Neutrophil (primary cell): ENCODE measurements at regions not wholly inside any gene's neighbourhood (a gene's known extent, or its start where the extent isn't known, plus 50 kb on each side); places are given as distances from the start of the nearest gene placed in this dataset.

Experiments used
- H3K27ac ChIP-seq: fragments of 200-600 bp; sonication (generic); 2 replicates; pipeline ENCODE4 v1.5.1; 2016; ENCODE audit warnings: mild to moderate bottlenecking, moderate library complexity
- H3K27me3 ChIP-seq: fragments of 200-600 bp; sonication (generic); 2 replicates; pipeline ENCODE4 v1.6.0; 2016; ENCODE audit warnings: mild to moderate bottlenecking
- H3K36me3 ChIP-seq: fragments of 200-600 bp; sonication (generic); 2 replicates; pipeline ENCODE4 v1.5.1; 2017
- H3K4me1 ChIP-seq, 2 experiments: fragments of 200-600 bp in 1 of 2; sonication (generic) in 1 of 2; 1 replicate in 1 of 2; 2 replicates in 1 of 2; pipeline versions ENCODE4 v1.5.1 to v1.6.1; 2013 to 2016; ENCODE audit warnings: low read depth in 1 of 2, low read length in 1 of 2, mild to moderate bottlenecking in 1 of 2, moderate library complexity in 1 of 2; ENCODE audit not compliant: control insufficient read depth in 1 of 2, insufficient read depth in 1 of 2
- H3K4me3 ChIP-seq, 2 experiments: fragments of 200-600 bp in 1 of 2; sonication (generic) in 1 of 2; 1 replicate in 1 of 2; 2 replicates in 1 of 2; pipeline ENCODE4 v1.5.1; 2013 to 2016; ENCODE audit warnings: low read depth in 1 of 2, low read length in 1 of 2, mild to moderate bottlenecking in 1 of 2, moderate library complexity in 1 of 2
- H3K9me3 ChIP-seq: fragments of 200-600 bp; sonication (generic); 2 replicates; pipeline ENCODE4 v1.5.1; 2016
- TF ChIP-seq, protein P1 (sequence below): fragments of 200-600 bp; sonication (generic); IDR thresholded peaks from 2 replicates; pipeline ENCODE4 v1.5.1; 2016; ENCODE audit warnings: antibody characterized with exemption

DNA sequence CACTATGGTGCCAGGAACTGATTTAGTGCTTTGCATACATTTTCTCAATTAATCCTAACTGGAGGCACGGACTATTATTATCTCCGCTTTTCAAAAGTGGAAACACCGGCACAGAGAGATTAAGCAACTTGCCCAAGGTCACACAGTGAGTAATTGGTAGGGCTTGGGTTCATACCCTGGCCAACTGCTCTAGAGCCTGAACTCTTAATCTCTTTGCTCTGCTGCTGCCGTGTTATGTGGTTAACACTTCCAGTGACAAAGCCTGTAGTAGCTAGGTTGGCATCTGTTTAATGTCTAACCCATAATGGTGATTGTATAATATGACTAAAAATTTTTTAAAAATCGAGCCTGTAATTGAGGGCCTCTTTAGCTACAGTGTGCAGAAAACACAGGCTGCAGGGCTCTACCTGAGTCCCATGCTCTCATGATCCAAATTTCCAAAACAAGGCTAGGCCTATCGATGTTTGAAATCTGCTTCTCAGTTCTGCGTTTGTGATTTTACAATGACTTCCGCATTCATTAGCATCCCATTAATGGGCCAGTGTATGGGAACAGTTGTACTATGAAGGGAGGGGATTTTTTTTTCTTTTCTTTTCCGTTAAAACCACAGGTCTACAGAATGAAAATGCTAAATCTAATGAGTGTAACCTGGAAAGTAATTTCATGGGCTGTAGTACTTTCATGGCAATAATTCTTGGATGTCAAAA lies 219.3 kb upstream of the JADE1 start:
- H3K27ac ChIP-seq, result no peak overlapping the region

DNA sequence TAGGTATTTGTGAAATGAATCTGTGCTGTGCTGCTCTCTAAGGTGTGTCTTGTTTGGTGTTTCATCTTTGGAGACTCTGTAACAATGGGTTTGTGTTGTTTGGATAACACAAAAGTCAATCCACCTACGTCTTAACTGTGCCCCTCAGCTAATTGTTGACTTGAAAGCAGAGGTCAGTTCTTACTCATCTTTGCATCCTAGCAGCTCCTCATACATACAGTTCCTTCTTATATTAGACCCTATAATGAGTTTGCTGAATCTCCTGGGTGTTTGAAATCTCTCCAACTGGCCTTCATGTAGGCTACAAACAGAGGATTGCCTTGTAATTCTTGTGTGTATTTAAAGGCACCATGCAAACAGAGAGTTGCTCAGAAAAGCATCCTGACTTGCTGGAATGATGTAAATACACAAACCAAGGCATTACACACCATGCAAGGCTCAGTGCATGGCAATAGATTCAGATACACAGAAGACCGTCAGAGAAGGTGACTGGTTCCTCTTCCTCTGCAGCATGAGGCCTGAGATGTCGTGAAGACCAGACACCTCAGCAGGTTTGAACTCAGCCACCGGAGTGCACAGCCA lies 220.0 kb upstream of the JADE1 start:
- no peaks in the 10 kb centered on the region for H3K27me3 ChIP-seq
- H3K36me3 ChIP-seq, result no peaks in the 10 kb centered on the region
- H3K27ac ChIP-seq, result no peak overlapping the region
- H3K4me3 ChIP-seq, result no peak overlapping the region
- TF ChIP-seq, protein P1, sequence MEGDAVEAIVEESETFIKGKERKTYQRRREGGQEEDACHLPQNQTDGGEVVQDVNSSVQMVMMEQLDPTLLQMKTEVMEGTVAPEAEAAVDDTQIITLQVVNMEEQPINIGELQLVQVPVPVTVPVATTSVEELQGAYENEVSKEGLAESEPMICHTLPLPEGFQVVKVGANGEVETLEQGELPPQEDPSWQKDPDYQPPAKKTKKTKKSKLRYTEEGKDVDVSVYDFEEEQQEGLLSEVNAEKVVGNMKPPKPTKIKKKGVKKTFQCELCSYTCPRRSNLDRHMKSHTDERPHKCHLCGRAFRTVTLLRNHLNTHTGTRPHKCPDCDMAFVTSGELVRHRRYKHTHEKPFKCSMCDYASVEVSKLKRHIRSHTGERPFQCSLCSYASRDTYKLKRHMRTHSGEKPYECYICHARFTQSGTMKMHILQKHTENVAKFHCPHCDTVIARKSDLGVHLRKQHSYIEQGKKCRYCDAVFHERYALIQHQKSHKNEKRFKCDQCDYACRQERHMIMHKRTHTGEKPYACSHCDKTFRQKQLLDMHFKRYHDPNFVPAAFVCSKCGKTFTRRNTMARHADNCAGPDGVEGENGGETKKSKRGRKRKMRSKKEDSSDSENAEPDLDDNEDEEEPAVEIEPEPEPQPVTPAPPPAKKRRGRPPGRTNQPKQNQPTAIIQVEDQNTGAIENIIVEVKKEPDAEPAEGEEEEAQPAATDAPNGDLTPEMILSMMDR, result no peak
- no peaks in the 10 kb centered on the region for H3K4me1 ChIP-seq
- no peaks in the 10 kb centered on the region for H3K9me3 ChIP-seq

More for the DNA sequence above, 219.3 kb upstream of the JADE1 start:
- Histone ChIP-seq H3K4me1 (no peaks in the 10 kb centered on the region), H3K9me3 (no peaks in the 10 kb centered on the region), H3K36me3 (no peaks in the 10 kb centered on the region), H3K4me3 (no peak overlapping the region), H3K27me3 (no peaks in the 10 kb centered on the region)
- TF ChIP-seq, protein P1, result no peak

DNA sequence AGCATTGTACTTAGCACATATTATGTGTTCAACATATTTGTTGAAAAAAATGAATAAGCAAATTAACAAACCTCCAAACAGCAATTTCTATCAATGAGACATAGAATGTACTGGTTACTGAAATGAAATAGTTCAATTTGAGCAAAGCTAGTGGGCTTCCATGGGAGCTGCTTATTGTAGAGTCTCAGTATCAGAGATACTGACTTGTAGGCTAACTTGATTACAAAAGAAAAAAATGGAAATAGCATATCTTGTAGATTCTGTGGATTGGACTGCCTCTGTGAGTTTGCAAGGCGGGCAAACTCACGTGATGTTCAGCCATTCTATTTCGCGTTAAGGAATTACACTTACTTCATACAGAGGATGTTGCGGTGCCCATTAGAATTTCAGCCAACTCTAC lies 222.1 kb upstream of the JADE1 start:
- Histone ChIP-seq H3K9me3 (no peaks in the 10 kb centered on the region), H3K4me3 (no peak overlapping the region), H3K4me1 (no peaks in the 10 kb centered on the region), H3K27ac (no peak overlapping the region), H3K27me3 (no peaks in the 10 kb centered on the region), H3K36me3 (no peaks in the 10 kb centered on the region)
- TF ChIP-seq, protein P1, result no peak

DNA sequence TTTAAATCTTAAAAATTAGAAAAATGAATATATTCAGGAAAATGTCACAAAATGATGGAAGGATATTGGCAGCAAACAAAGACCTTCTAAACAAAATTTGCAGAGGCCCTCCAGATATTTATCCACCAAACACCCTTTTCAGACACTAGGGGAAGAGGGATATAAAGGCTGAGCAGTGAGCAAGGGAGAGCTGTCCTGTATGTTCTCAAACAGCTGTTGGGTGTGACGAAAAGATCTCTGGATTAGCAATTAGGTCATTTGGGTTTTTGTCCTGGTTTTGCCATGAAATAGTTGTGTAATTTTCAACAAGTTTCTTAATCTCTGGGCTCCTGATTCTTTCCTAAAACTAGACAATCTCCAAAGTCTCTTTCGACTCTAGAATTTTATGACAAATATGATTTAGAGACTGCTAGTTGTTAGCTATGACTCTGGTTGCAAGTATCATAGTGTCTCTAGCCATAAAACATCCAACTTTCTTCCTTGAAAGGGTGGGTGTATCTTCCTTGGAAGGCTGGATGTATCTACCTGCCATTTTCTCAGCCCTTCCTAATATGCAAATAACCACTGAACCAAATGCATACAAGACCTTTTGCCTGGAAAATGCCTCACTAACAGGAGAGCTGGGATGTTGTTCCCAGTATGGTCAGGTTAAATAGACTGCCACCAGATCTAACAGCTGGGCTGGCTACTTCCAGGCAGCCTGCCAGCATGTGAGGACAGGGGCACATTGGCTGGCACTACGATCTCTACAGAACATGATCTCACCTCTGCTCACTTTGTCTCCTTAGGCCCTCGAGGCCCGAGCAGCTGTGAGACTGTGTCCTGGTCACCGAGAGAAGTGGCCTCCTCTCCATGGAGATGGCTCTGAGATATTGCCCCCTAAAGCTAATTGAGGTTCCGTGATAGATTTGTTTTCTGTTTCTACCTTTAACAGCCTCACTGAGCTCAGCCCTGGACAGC lies 225.5 kb upstream of the JADE1 start:
- no peaks in the 10 kb centered on the region for H3K27me3 ChIP-seq
- H3K36me3 ChIP-seq, result no peaks in the 10 kb centered on the region
- TF ChIP-seq, protein P1, result no peak
- H3K27ac ChIP-seq, result no peak overlapping the region
- H3K4me3 ChIP-seq, result no peak overlapping the region
- no peaks in the 10 kb centered on the region for H3K9me3 ChIP-seq
- no peaks in the 10 kb centered on the region for H3K4me1 ChIP-seq

DNA sequence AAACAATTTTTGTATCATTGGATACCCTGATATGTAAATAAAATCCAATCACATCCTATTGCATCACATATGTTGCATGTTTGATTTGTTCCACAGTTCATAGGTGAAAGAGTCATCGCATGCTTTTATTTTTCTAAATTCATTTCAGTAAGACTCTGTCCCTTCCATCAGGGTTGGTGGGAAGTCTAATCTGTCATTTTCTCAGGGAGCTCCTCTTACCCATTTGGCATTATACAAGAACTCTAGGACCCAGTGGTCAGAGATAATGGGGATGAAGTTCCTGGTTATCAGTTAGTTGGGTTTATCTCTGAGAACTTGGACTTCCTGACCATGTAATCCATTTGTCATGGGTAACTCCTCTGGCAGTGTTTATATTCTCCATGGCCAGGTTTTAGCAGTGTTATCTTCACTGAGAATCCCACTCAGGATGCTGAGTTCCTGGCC lies 227.1 kb upstream of the JADE1 start:
- Histone ChIP-seq H3K27ac (no peak overlapping the region), H3K36me3 (no peaks in the 10 kb centered on the region), H3K4me1 (no peaks in the 10 kb centered on the region), H3K4me3 (no peak overlapping the region), H3K9me3 (no peaks in the 10 kb centered on the region), H3K27me3 (no peaks in the 10 kb centered on the region)
- TF ChIP-seq, protein P1, result no peak
